ENCODE measurements at regions not wholly inside any gene's neighbourhood (a gene's known extent, or its start where the extent isn't known, plus 50 kb on each side); places are given as distances from the start of the nearest gene placed in this dataset.
"Not testable (repeated sequence)": the region's sequence is repeated elsewhere in the genome, so short reads cannot be mapped to it uniquely, and the experiment has no call there.

GRCh38 chr9:61667559-61668121 is 477.8 kb downstream of the SPATA31A7 start:
- H3K4me3 ChIP-seq: no peak overlapping the region
- no peak overlapping the region for H3K27ac ChIP-seq
- H3K4me1 ChIP-seq: no peaks in the 10 kb centered on the region
- 89 to 96% methylated on average over 16 to 37 of the region's 37 CpGs for WGBS, 2 donors
- H3K36me3 ChIP-seq: no peaks in the 10 kb centered on the region
- DNase-seq: peak in 1 of 2 donors; percentile 63
- peaks cover 0 to 48% (median 0%) of the 10 kb centered on the region in 4 donors for H3K9me3 ChIP-seq
- H3K27me3 ChIP-seq: no peaks in the 10 kb centered on the region
- TF ChIP-seq EP300 (IDR thresholded peaks at IDR 0.05) (no peak), CTCF (IDR thresholded peaks at IDR 0.05) (no peak)
- ATAC-seq (ENCODE audit: low FRiP score in 2 of 2): no peak

- not testable (repeated sequence) for DNase-seq; ATAC-seq (ENCODE audit: low FRiP score in 2 of 2); H3K36me3 ChIP-seq; H3K4me3 ChIP-seq; H3K27me3 ChIP-seq; H3K27ac ChIP-seq; H3K4me1 ChIP-seq
- WGBS, 2 donors: 76 to 79% methylated on average over 17 to 18 of the region's 18 CpGs
- peaks cover 0 to 48% (median 0%) of the 10 kb centered on the region in 4 donors for H3K9me3 ChIP-seq
These were observed 478.4 kb downstream of the SPATA31A7 start for GRCh38 chr9:61668201-61668600.

GRCh38 chr9:61668846-61669245 is 479.0 kb downstream of the SPATA31A7 start:
- H3K9me3 ChIP-seq: peaks cover 0 to 48% (median 0%) of the 10 kb centered on the region in 4 donors
- no peak for TF ChIP-seq CTCF (IDR thresholded peaks at IDR 0.05)
- TF ChIP-seq EP300 (IDR thresholded peaks at IDR 0.05): no peak
- no peak for TF ChIP-seq POLR2A (IDR thresholded peaks at IDR 0.05)
- no peak for TF ChIP-seq POLR2AphosphoS5 (IDR thresholded peaks at IDR 0.05)
- no peak overlapping the region for H3K27ac ChIP-seq
- H3K36me3 ChIP-seq: no peaks in the 10 kb centered on the region
- 84 to 86% methylated on average over 10 to 14 of the region's 14 CpGs for WGBS, 2 donors
- DNase-seq: peak in 1 of 2 donors; percentile 10
- H3K4me1 ChIP-seq: no peaks in the 10 kb centered on the region
- no peak overlapping the region for H3K4me3 ChIP-seq
- no peaks in the 10 kb centered on the region for H3K27me3 ChIP-seq
- no peak for ATAC-seq (ENCODE audit: low FRiP score in 2 of 2)

- Histone ChIP-seq H3K9me3 (peaks cover 0 to 48% (median 0%) of the 10 kb centered on the region in 4 donors), H3K4me1 (no peaks in the 10 kb centered on the region), H3K27ac (no peak overlapping the region), H3K27me3 (no peaks in the 10 kb centered on the region), H3K36me3 (no peaks in the 10 kb centered on the region), H3K4me3 (no peak overlapping the region)
- DNase-seq (peak in 1 of 2 donors; percentile 10), ATAC-seq (ENCODE audit: low FRiP score in 2 of 2) (no peak)
- TF ChIP-seq POLR2AphosphoS5 (IDR thresholded peaks at IDR 0.05): no peak
- TF ChIP-seq EP300 (IDR thresholded peaks at IDR 0.05): no peak
- no peak for TF ChIP-seq POLR2A (IDR thresholded peaks at IDR 0.05)
- WGBS, 2 donors: 76 to 82% methylated on average over 15 of the region's 16 CpGs
These were observed 479.5 kb downstream of the SPATA31A7 start for GRCh38 chr9:61669352-61669751.

GRCh38 chr9:61669831-61670505 is 480.1 kb downstream of the SPATA31A7 start:
- 81% methylated on average over 24 to 45 of the region's 45 CpGs for WGBS, 2 donors
- H3K36me3 ChIP-seq; H3K4me1 ChIP-seq; H3K27ac ChIP-seq; H3K4me3 ChIP-seq; H3K27me3 ChIP-seq; ATAC-seq (ENCODE audit: low FRiP score in 2 of 2): not testable (repeated sequence)
- DNase-seq: peak in 1 of 2 donors; percentile 74
- H3K9me3 ChIP-seq: peaks cover 0 to 48% (median 0%) of the 10 kb centered on the region in 4 donors

- Histone ChIP-seq H3K4me3 (no peak overlapping the region), H3K4me1 (no peaks in the 10 kb centered on the region), H3K27ac (no peak overlapping the region), H3K9me3 (peaks cover 0 to 48% (median 0%) of the 10 kb centered on the region in 4 donors), H3K27me3 (no peaks in the 10 kb centered on the region), H3K36me3 (no peaks in the 10 kb centered on the region)
- no peak for DNase-seq
- ATAC-seq (ENCODE audit: low FRiP score in 2 of 2): no peak
- 68 to 70% methylated on average over 20 of the region's 20 CpGs for WGBS, 2 donors
- no peak for TF ChIP-seq EP300 (IDR thresholded peaks at IDR 0.05)
- no peak for TF ChIP-seq CTCF (IDR thresholded peaks at IDR 0.05)
- TF ChIP-seq POLR2AphosphoS5 (IDR thresholded peaks at IDR 0.05): no peak
- no peak for TF ChIP-seq POLR2A (IDR thresholded peaks at IDR 0.05)
These were observed 480.8 kb downstream of the SPATA31A7 start for GRCh38 chr9:61670616-61671015.

Data from upper lobe of left lung (tissue), 6 donors.